Testis (tissue), 2 donors: ENCODE measurements at regions not wholly inside any gene's neighbourhood (a gene's known extent, or its start where the extent isn't known, plus 50 kb on each side); places are given as distances from the start of the nearest gene placed in this dataset.

Experiments
- DNase-seq: peaks from one replicate; pipeline ENCODE4 v3.0.0-alpha.2; 2019
- H3K27ac ChIP-seq, 2 donors: fragments of 200-600 bp; sonication (generic); one replicate each; pipeline ENCODE4 v1.5.1; 2019
- H3K27me3 ChIP-seq: fragments of 200-600 bp; sonication (generic); one replicate; pipeline ENCODE4 v1.5.1; 2019
- H3K36me3 ChIP-seq: fragments of 200-600 bp; sonication (generic); one replicate; pipeline ENCODE4 v1.5.1; 2017; ENCODE audit warnings: low read depth; ENCODE audit errors: missing control alignments
- H3K4me1 ChIP-seq: fragments of 200-600 bp; sonication (generic); one replicate; pipeline ENCODE4 v1.5.1; 2019
- H3K4me3 ChIP-seq, 2 donors: fragments of 200-600 bp; sonication (generic); one replicate each; pipeline ENCODE4 v1.5.1; 2017 to 2019
- H3K9me3 ChIP-seq: fragments of 200-600 bp; sonication (generic); one replicate; pipeline ENCODE4 v1.5.1; 2017
- CTCF ChIP-seq, 3 experiments: fragments of 450-650 bp in 2 of 3; fragments of 200-600 bp in 1 of 3; sonication (generic) in 1 of 3; IDR thresholded peaks; one replicate each; pipeline ENCODE4 v1.5.1; 2016 to 2019; ENCODE audit warnings: antibody characterized with exemption in 3 of 3, mild to moderate bottlenecking in 2 of 3, moderate library complexity in 1 of 3
- POLR2A ChIP-seq: fragments of 450-650 bp; IDR thresholded peaks from one replicate; pipeline ENCODE4 v1.6.1; 2017; ENCODE audit warnings: antibody characterized with exemption, mild to moderate bottlenecking, moderate library complexity
- WGBS, 2 donors: methylation state at CpG; one replicate each; pipeline ENCODE4 v1.1.5; 2018; 5-methylcytosine and 5-hydroxymethylcytosine counted together
- intact Hi-C: fragments of 100-400 bp; cut with DNase I; formaldehyde crosslinking; loops from one replicate; pipeline ENCODE4 v1.15.1; 2023; ENCODE audit warnings: low total_unique reads

GRCh38 chr15:97473627-97474026 lies 486.9 kb upstream of the ARRDC4 start:
- Histone ChIP-seq H3K4me1 (no peaks in the 10 kb centered on the region), H3K9me3 (no peaks in the 10 kb centered on the region), H3K4me3 (no peak overlapping the region), H3K27ac (no peak overlapping the region), H3K36me3 (no peaks in the 10 kb centered on the region), H3K27me3 (no peaks in the 10 kb centered on the region)
- intact Hi-C loops, result no loop called here
- WGBS, 2 donors, result 76 to 82% methylated on average over 1 of the region's 1 CpG
- no peak for DNase-seq
- TF ChIP-seq CTCF (IDR thresholded peaks at IDR 0.05), result no peak
- no peak for TF ChIP-seq POLR2A

- no peaks in the 10 kb centered on the region for H3K4me1 ChIP-seq
- no peaks in the 10 kb centered on the region for H3K36me3 ChIP-seq
- no peaks in the 10 kb centered on the region for H3K9me3 ChIP-seq
- no peak for TF ChIP-seq POLR2A
- no peak for TF ChIP-seq CTCF (IDR thresholded peaks at IDR 0.05)
- H3K4me3 ChIP-seq, result no peak overlapping the region
- intact Hi-C loops, result no loop called here
- H3K27ac ChIP-seq, result no peak overlapping the region
- no peaks in the 10 kb centered on the region for H3K27me3 ChIP-seq
- WGBS, 2 donors, result 94 to 99% methylated on average over 3 of the region's 3 CpGs
- DNase-seq, result no peak
These were observed 480.5 kb upstream of the ARRDC4 start for GRCh38 chr15:97479957-97480356.

- intact Hi-C loops, result no loop called here
- 29 to 35% methylated on average over 3 of the region's 3 CpGs for WGBS, 2 donors
These were observed 478.0 kb upstream of the ARRDC4 start for GRCh38 chr15:97482521-97482920.

GRCh38 chr15:97483232-97483631 lies 477.3 kb upstream of the ARRDC4 start:
- Histone ChIP-seq H3K27me3 (no peaks in the 10 kb centered on the region), H3K36me3 (no peaks in the 10 kb centered on the region), H3K27ac (no peak overlapping the region), H3K4me3 (no peak overlapping the region), H3K4me1 (no peaks in the 10 kb centered on the region), H3K9me3 (no peaks in the 10 kb centered on the region)
- no peak for DNase-seq
- TF ChIP-seq CTCF (IDR thresholded peaks at IDR 0.05), result no peak
- TF ChIP-seq POLR2A, result no peak
- 72 to 83% methylated on average over 21 of the region's 21 CpGs for WGBS, 2 donors
- intact Hi-C loops, result no loop called here

More at GRCh38 chr15:97482521-97482920, 478.0 kb upstream of the ARRDC4 start:
- H3K27me3 ChIP-seq, result no peaks in the 10 kb centered on the region
- no peak for TF ChIP-seq POLR2A
- no peak for TF ChIP-seq CTCF (IDR thresholded peaks at IDR 0.05)
- DNase-seq, result no peak
- H3K9me3 ChIP-seq, result no peaks in the 10 kb centered on the region
- no peaks in the 10 kb centered on the region for H3K36me3 ChIP-seq
- no peak overlapping the region for H3K27ac ChIP-seq
- H3K4me1 ChIP-seq, result no peaks in the 10 kb centered on the region
- no peak overlapping the region for H3K4me3 ChIP-seq

- Histone ChIP-seq H3K4me3 (no peak overlapping the region), H3K27ac (no peak overlapping the region), H3K4me1 (no peaks in the 10 kb centered on the region), H3K36me3 (no peaks in the 10 kb centered on the region), H3K9me3 (no peaks in the 10 kb centered on the region), H3K27me3 (no peaks in the 10 kb centered on the region)
- intact Hi-C loops, result no loop called here
- DNase-seq, result no peak
- TF ChIP-seq CTCF (IDR thresholded peaks at IDR 0.05), result no peak
- TF ChIP-seq POLR2A, result no peak
- 69 to 84% methylated on average over 4 of the region's 4 CpGs for WGBS, 2 donors
These were observed 470.1 kb upstream of the ARRDC4 start for GRCh38 chr15:97490429-97490828.
